BLaER1 treated with 17β-estradiol and CSF1 and Interleukin-3, amounts not matched to agents 10 nM and 100 nM (cell line): ENCODE measurements at regions not wholly inside any gene's neighbourhood (a gene's known extent, or its start where the extent isn't known, plus 50 kb on each side); places are given as distances from the start of the nearest gene placed in this dataset.

Experiments used
- H3K27ac ChIP-seq, 11 experiments: shearing (Covaris generic); formaldehyde crosslinking; 2 replicates each; pipeline ENCODE4 v1.8.1; 2022
- H3K27me3 ChIP-seq, 11 experiments: shearing (Covaris generic); formaldehyde crosslinking; 2 replicates each; pipeline ENCODE4 v1.8.1; 2022
- H3K36me3 ChIP-seq, 11 experiments: shearing (Covaris generic); formaldehyde crosslinking; 2 replicates each; pipeline ENCODE4 v1.8.1; 2022
- H3K4me1 ChIP-seq, 10 experiments: shearing (Covaris generic); formaldehyde crosslinking; 2 replicates each; pipeline ENCODE4 v1.8.1; 2022
- H3K4me2 ChIP-seq, 11 experiments: shearing (Covaris generic); formaldehyde crosslinking; 2 replicates each; pipeline ENCODE4 v1.8.1; 2022
- H3K4me3 ChIP-seq, 10 experiments: shearing (Covaris generic); formaldehyde crosslinking; 2 replicates each; pipeline ENCODE4 v1.8.1; 2022
- H3K9ac ChIP-seq, 11 experiments: shearing (Covaris generic); formaldehyde crosslinking; 2 replicates each; pipeline ENCODE4 v1.8.1; 2022
- H3K9me3 ChIP-seq, 11 experiments: shearing (Covaris generic); formaldehyde crosslinking; replicated peaks in 1 of 11; 2 replicates each; pipeline ENCODE4 v1.8.1; 2022
- H4K20me1 ChIP-seq, 11 experiments: shearing (Covaris generic); formaldehyde crosslinking; 2 replicates each; pipeline ENCODE4 v1.8.1; 2022
- Cebpa-rat ChIP-seq, 11 experiments: shearing (Covaris generic); IDR thresholded peaks; 2 replicates each; pipeline ENCODE4 v1.8.1; 2022

- no peaks in the 10 kb centered on the region for H3K36me3 ChIP-seq
- no peaks in the 10 kb centered on the region for H3K27me3 ChIP-seq
- no peak overlapping the region for H3K9ac ChIP-seq
- H3K4me2 ChIP-seq: no peak overlapping the region
- peaks cover under 1 to 21% (median 9%) of the 10 kb centered on the region in 11 experiments; a peak in 10 of 22 replicates for H3K9me3 ChIP-seq
- no peak for TF ChIP-seq Cebpa-rat (IDR thresholded peaks at IDR 0.05)
- no peak overlapping the region for H3K27ac ChIP-seq
- H3K4me3 ChIP-seq: no peak overlapping the region
- peaks cover 0 to 10% (median 0%) of the 10 kb centered on the region in 10 experiments; a peak in 4 of 20 replicates for H3K4me1 ChIP-seq
- H4K20me1 ChIP-seq: no peaks in the 10 kb centered on the region
These were observed 265.4 kb upstream of the VLDLR start for GRCh38 chr9:2356041-2356790.

- no peaks in the 10 kb centered on the region for H4K20me1 ChIP-seq
- H3K36me3 ChIP-seq: no peaks in the 10 kb centered on the region
- H3K27me3 ChIP-seq: no peaks in the 10 kb centered on the region
- peaks cover 0 to 5% (median 0%) of the 10 kb centered on the region in 10 experiments; a peak in 3 of 20 replicates for H3K4me1 ChIP-seq
- H3K9ac ChIP-seq: no peak overlapping the region
- H3K9me3 ChIP-seq: peaks cover 4 to 22% (median 6%) of the 10 kb centered on the region in 11 experiments; a peak in 6 of 22 replicates
- no peak overlapping the region for H3K4me2 ChIP-seq
- H3K4me3 ChIP-seq: no peak overlapping the region
- no peak overlapping the region for H3K27ac ChIP-seq
- no peak for TF ChIP-seq Cebpa-rat (IDR thresholded peaks at IDR 0.05)
These were observed 261.6 kb upstream of the VLDLR start for GRCh38 chr9:2359891-2360471.

- H4K20me1 ChIP-seq: no peaks in the 10 kb centered on the region
- H3K36me3 ChIP-seq: no peaks in the 10 kb centered on the region
- H3K9me3 ChIP-seq: peaks cover 0 to 17% (median 5%) of the 10 kb centered on the region in 11 experiments; a peak in 7 of 22 replicates
- TF ChIP-seq Cebpa-rat (IDR thresholded peaks at IDR 0.05): no peak
- no peak overlapping the region for H3K27ac ChIP-seq
- H3K4me1 ChIP-seq: peaks cover 0 to 5% (median 0%) of the 10 kb centered on the region in 10 experiments; a peak in 2 of 20 replicates
- H3K4me2 ChIP-seq: no peak overlapping the region
- H3K9ac ChIP-seq: no peak overlapping the region
- no peaks in the 10 kb centered on the region for H3K27me3 ChIP-seq
- H3K4me3 ChIP-seq: no peak overlapping the region
These were observed 259.4 kb upstream of the VLDLR start for GRCh38 chr9:2362150-2362549.

DNA sequence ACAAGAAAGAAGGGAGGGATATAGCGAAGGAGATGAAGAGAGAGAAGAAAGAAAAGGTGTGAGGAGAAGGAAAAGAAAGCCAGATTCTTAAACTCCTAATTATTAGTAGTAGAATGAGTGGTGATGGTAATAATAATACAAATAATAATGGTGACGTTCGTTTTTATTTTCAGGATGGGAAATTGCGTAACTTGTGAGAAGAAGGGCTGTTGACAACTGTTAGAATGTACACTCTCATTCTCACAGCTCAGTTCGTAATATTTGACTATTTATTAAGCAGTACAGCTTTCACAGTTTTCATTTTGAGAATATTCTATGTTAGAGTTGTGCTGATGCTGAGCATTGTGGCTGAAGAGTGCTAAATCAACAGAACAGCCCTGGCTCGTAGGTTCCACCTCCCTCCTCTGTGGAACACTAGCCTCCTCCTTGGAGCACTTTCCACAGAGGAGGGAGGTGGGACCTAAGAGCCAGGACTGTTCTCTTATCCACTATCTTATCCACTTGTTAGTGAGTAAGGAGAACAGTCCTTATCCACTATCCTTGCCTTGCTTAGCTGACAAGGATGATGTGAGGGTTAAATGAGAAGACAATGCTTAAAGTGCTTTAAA lies 258.3 kb upstream of the VLDLR start:
- Histone ChIP-seq H3K27ac (no peak overlapping the region), H4K20me1 (no peaks in the 10 kb centered on the region), H3K4me3 (no peak overlapping the region), H3K27me3 (no peaks in the 10 kb centered on the region), H3K4me2 (no peak overlapping the region), H3K9ac (no peak overlapping the region), H3K4me1 (peaks cover 0 to 5% (median 0%) of the 10 kb centered on the region in 10 experiments; a peak in 2 of 20 replicates), H3K9me3 (peaks cover 0 to 25% (median 11%) of the 10 kb centered on the region in 11 experiments; a peak in 13 of 22 replicates), H3K36me3 (no peaks in the 10 kb centered on the region)
- peak in 4 of 11 experiments; percentile 21 to 55 (median 41); a peak in 2 of 22 replicates for TF ChIP-seq Cebpa-rat (IDR thresholded peaks at IDR 0.05)

GRCh38 chr9:2363781-2364180 lies 257.8 kb upstream of the VLDLR start:
- Histone ChIP-seq H3K9me3 (peaks cover 0 to 29% (median 15%) of the 10 kb centered on the region in 11 experiments; a peak in 14 of 22 replicates), H3K9ac (no peak overlapping the region), H3K4me2 (no peak overlapping the region), H3K4me3 (no peak overlapping the region), H3K4me1 (peaks cover 0 to 5% (median 0%) of the 10 kb centered on the region in 10 experiments; a peak in 2 of 20 replicates), H3K27ac (no peak overlapping the region), H4K20me1 (no peaks in the 10 kb centered on the region), H3K27me3 (no peaks in the 10 kb centered on the region), H3K36me3 (no peaks in the 10 kb centered on the region)
- TF ChIP-seq Cebpa-rat (IDR thresholded peaks at IDR 0.05): no peak

- peaks cover 0 to 18% (median 13%) of the 10 kb centered on the region in 11 experiments; a peak in 14 of 22 replicates for H3K9me3 ChIP-seq
- H4K20me1 ChIP-seq: no peaks in the 10 kb centered on the region
- no peaks in the 10 kb centered on the region for H3K4me1 ChIP-seq
- no peaks in the 10 kb centered on the region for H3K27me3 ChIP-seq
- no peak overlapping the region for H3K4me2 ChIP-seq
- H3K4me3 ChIP-seq: no peak overlapping the region
- no peaks in the 10 kb centered on the region for H3K36me3 ChIP-seq
- H3K27ac ChIP-seq: no peak overlapping the region
- TF ChIP-seq Cebpa-rat (IDR thresholded peaks at IDR 0.05): no peak
- no peak overlapping the region for H3K9ac ChIP-seq
These were observed 253.6 kb upstream of the VLDLR start for GRCh38 chr9:2367970-2368369.

- no peak overlapping the region for H3K27ac ChIP-seq
- TF ChIP-seq Cebpa-rat (IDR thresholded peaks at IDR 0.05): no peak
- no peaks in the 10 kb centered on the region for H4K20me1 ChIP-seq
- peaks cover 27 to 34% (median 29%) of the 10 kb centered on the region in 11 experiments; a peak in 21 of 22 replicates for H3K9me3 ChIP-seq
- no peak overlapping the region for H3K9ac ChIP-seq
- H3K36me3 ChIP-seq: no peaks in the 10 kb centered on the region; a peak in 1 of 22 replicates
- no peaks in the 10 kb centered on the region for H3K27me3 ChIP-seq
- H3K4me1 ChIP-seq: no peaks in the 10 kb centered on the region
- no peak overlapping the region for H3K4me3 ChIP-seq
- H3K4me2 ChIP-seq: no peak overlapping the region
These were observed 247.9 kb upstream of the VLDLR start for GRCh38 chr9:2373648-2374047.

DNA sequence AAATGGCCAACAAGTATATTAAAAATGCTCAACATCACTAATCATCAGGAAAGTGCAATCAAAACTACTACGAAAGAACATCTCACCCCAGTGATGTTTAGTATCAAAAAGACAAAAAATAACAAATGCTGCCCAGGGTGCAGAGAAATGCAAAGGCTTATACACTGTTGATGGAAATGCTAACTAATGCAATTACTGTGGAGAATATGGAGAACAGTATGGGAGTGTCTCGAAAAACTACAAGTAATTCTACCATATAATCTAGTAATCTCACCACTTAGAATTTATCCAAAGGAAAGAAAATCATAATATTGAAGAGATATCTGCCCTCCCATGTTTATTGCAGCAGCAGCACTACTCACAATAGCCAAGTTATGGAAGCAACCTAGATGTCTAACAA lies 246.5 kb upstream of the VLDLR start:
- H4K20me1 ChIP-seq: no peaks in the 10 kb centered on the region
- no peak for TF ChIP-seq Cebpa-rat (IDR thresholded peaks at IDR 0.05)
- no peaks in the 10 kb centered on the region; a peak in 1 of 22 replicates for H3K36me3 ChIP-seq
- no peak overlapping the region for H3K27ac ChIP-seq
- peaks cover 27 to 34% (median 29%) of the 10 kb centered on the region in 11 experiments; a peak in 21 of 22 replicates for H3K9me3 ChIP-seq
- no peaks in the 10 kb centered on the region for H3K4me1 ChIP-seq
- H3K9ac ChIP-seq: no peak overlapping the region
- no peaks in the 10 kb centered on the region for H3K27me3 ChIP-seq
- no peak overlapping the region for H3K4me2 ChIP-seq
- no peak overlapping the region for H3K4me3 ChIP-seq

- Histone ChIP-seq H3K4me3 (no peak overlapping the region), H3K9me3 (peaks cover 27 to 32% (median 29%) of the 10 kb centered on the region in 11 experiments; a peak in 21 of 22 replicates), H3K4me2 (no peak overlapping the region), H3K27me3 (no peaks in the 10 kb centered on the region), H3K4me1 (no peaks in the 10 kb centered on the region), H3K27ac (no peak overlapping the region), H4K20me1 (no peaks in the 10 kb centered on the region), H3K9ac (no peak overlapping the region), H3K36me3 (no peaks in the 10 kb centered on the region; a peak in 1 of 22 replicates)
- TF ChIP-seq Cebpa-rat (IDR thresholded peaks at IDR 0.05): no peak
These were observed 244.5 kb upstream of the VLDLR start for GRCh38 chr9:2377117-2377516.
